ENCODE measurements at regions not wholly inside any gene's neighbourhood (a gene's known extent, or its start where the extent isn't known, plus 50 kb on each side); places are given as distances from the start of the nearest gene placed in this dataset.

- no peak for TF ChIP-seq CTCF (IDR thresholded peaks at IDR 0.05)
- TF ChIP-seq POLR2A (IDR thresholded peaks at IDR 0.05), result no peak
- TF ChIP-seq EP300 (IDR thresholded peaks at IDR 0.05), result no peak
These were observed 407.9 kb downstream of the SOX9 start for GRCh38 chr17:72528683-72529082.

Data from ovary (tissue), 3 donors.